ENCODE measurements at regions not wholly inside any gene's neighbourhood (a gene's known extent, or its start where the extent isn't known, plus 50 kb on each side); places are given as distances from the start of the nearest gene placed in this dataset.

DNA sequence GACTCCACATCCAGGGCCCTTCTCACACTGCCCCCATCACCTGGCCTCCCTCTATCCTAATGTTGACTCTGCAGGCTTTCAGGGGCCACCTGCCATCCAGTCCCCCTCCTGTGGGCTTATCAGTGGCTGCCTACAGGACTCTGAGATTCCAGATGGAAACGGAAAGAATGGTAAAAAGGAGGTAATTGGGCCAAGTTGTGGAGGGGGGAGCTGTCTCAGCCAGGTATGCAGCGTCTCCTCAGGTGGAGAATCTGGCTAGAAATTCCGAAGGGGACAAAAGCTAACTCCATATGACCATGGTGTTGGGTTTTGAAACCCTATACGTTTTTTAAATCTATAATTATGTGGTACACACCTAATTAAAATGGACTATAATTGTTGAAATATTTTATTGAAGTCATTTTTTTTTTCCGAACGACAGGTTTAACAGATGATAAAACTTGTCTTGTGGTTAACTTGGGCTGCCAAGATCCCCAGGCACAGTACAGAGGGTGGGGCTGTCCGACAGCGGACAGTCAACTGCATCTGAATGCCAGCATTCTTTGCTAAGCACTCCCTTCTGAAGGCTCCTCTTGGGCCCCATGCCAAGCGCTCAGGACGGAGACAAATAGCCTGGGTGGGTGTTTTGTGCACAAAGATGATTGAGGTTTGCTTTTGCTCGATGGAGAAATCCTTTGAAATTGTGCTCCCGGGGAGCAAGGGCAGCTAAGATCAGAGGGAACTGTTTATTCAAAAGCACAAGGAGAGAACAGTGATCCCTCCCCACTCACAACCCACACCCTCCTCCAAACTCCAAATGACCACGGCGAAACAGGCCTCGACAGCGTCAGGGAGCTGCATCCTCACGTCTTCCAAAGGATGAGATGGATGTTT lies 365.6 kb downstream of the BCL11B start (continued):
- TF ChIP-seq, protein P1, sequence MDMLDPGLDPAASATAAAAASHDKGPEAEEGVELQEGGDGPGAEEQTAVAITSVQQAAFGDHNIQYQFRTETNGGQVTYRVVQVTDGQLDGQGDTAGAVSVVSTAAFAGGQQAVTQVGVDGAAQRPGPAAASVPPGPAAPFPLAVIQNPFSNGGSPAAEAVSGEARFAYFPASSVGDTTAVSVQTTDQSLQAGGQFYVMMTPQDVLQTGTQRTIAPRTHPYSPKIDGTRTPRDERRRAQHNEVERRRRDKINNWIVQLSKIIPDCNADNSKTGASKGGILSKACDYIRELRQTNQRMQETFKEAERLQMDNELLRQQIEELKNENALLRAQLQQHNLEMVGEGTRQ (IDR thresholded peaks at IDR 0.05; ENCODE audit: borderline replicate concordance, low read depth, low read length): no peak
- TF ChIP-seq MEF2A (IDR thresholded peaks at IDR 0.05; ENCODE audit: borderline replicate concordance, low read depth) (no peak), FOXJ3 (CRISPR knock-in tag; IDR thresholded peaks at IDR 0.05) (no peak), EP300 (IDR thresholded peaks at IDR 0.05; ENCODE audit: borderline replicate concordance in 1 of 2, low read depth in 1 of 2, low read length in 1 of 2) (no peak), SIN3A (IDR thresholded peaks at IDR 0.05; ENCODE audit: borderline replicate concordance, low read depth, low read length) (no peak)

DNA sequence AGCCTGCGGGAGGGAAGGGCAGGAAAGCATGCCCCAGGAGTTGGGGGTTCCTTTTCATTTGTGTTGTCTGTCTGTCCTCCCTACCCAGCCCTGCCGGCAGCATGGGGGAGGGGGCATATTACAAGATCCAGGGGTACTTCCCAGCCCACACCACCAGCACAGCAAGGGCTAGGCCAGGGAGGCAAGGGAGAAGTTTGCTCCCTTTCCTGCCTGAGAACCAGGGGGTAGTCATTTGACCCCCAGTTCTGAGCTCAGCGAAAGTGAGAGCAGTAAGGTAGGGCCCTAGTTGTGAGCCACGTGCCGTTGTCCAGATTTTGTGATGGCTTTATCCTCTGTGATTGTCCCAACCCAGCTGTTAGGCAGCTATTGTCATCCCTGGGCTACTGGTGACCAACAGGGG lies 364.7 kb downstream of the BCL11B start:
- ChIA-PET POLR2A (no interaction called here), CTCF (no interaction called here)
- WGBS (ENCODE audit: low lambda C conversion rate): 10% methylated on average over 1 of the region's 5 CpGs
- peaks cover 7% of the 10 kb centered on the region for H3F3A ChIP-seq (replicated peaks; ENCODE audit: insufficient read depth)
- H3K27me3 ChIP-seq (ENCODE audit: insufficient read depth): peaks cover 57% of the 10 kb centered on the region
- H2AFZ ChIP-seq (ENCODE audit: low read depth): no peak overlapping the region
- no peaks in the 10 kb centered on the region for H3K36me3 ChIP-seq (replicated peaks in 1 of 2; ENCODE audit: control insufficient read depth in 1 of 2, insufficient read depth in 2 of 2, low read length in 1 of 2)
- DNase-seq: no peak
- no peaks in the 10 kb centered on the region for H3K9me3 ChIP-seq
- peaks cover 7% of the 10 kb centered on the region; the same call in 1 of the 2 replicates for H4K20me1 ChIP-seq (ENCODE audit: insufficient read depth)
- H3K79me2 ChIP-seq (ENCODE audit: insufficient read depth): no peaks in the 10 kb centered on the region
- no peak overlapping the region for H3K9ac ChIP-seq
- H3K4me1 ChIP-seq (ENCODE audit: control insufficient read depth in 1 of 2, insufficient read depth in 2 of 2, low read depth in 1 of 2, low read length in 1 of 2): no peaks in the 10 kb centered on the region; a peak in 1 of 4 replicates
- H3K4me2 ChIP-seq: no peak overlapping the region
- TF ChIP-seq, protein P2, sequence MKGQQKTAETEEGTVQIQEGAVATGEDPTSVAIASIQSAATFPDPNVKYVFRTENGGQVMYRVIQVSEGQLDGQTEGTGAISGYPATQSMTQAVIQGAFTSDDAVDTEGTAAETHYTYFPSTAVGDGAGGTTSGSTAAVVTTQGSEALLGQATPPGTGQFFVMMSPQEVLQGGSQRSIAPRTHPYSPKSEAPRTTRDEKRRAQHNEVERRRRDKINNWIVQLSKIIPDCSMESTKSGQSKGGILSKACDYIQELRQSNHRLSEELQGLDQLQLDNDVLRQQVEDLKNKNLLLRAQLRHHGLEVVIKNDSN (IDR thresholded peaks at IDR 0.05; ENCODE audit: borderline replicate concordance, low read depth): no peak
- TF ChIP-seq SIN3A (IDR thresholded peaks at IDR 0.05; ENCODE audit: borderline replicate concordance, low read depth, low read length) (no peak), GABPA (IDR thresholded peaks at IDR 0.05; ENCODE audit: low read depth) (no peak), SMC3 (IDR thresholded peaks at IDR 0.05; ENCODE audit: low read depth, low read length) (no peak), ELF1 (IDR thresholded peaks at IDR 0.05) (no peak), FOXM1 (IDR thresholded peaks at IDR 0.05; ENCODE audit: low read depth) (no peak), RCOR1 (IDR thresholded peaks at IDR 0.05; ENCODE audit: low read length) (no peak), POLR2AphosphoS5 (IDR thresholded peaks at IDR 0.05; ENCODE audit: low read depth, low read length) (no peak), TAF1 (IDR thresholded peaks at IDR 0.05; ENCODE audit: borderline replicate concordance, low read depth, low read length) (no peak), MXI1 (IDR thresholded peaks at IDR 0.05; ENCODE audit: low read depth, low read length) (no peak), FOXJ3 (CRISPR knock-in tag; IDR thresholded peaks at IDR 0.05) (no peak)
- TF ChIP-seq, protein P3, sequence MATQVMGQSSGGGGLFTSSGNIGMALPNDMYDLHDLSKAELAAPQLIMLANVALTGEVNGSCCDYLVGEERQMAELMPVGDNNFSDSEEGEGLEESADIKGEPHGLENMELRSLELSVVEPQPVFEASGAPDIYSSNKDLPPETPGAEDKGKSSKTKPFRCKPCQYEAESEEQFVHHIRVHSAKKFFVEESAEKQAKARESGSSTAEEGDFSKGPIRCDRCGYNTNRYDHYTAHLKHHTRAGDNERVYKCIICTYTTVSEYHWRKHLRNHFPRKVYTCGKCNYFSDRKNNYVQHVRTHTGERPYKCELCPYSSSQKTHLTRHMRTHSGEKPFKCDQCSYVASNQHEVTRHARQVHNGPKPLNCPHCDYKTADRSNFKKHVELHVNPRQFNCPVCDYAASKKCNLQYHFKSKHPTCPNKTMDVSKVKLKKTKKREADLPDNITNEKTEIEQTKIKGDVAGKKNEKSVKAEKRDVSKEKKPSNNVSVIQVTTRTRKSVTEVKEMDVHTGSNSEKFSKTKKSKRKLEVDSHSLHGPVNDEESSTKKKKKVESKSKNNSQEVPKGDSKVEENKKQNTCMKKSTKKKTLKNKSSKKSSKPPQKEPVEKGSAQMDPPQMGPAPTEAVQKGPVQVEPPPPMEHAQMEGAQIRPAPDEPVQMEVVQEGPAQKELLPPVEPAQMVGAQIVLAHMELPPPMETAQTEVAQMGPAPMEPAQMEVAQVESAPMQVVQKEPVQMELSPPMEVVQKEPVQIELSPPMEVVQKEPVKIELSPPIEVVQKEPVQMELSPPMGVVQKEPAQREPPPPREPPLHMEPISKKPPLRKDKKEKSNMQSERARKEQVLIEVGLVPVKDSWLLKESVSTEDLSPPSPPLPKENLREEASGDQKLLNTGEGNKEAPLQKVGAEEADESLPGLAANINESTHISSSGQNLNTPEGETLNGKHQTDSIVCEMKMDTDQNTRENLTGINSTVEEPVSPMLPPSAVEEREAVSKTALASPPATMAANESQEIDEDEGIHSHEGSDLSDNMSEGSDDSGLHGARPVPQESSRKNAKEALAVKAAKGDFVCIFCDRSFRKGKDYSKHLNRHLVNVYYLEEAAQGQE (IDR thresholded peaks at IDR 0.05; ENCODE audit: low read depth, low read length): no peak
- no peak overlapping the region for H3K27ac ChIP-seq (ENCODE audit: low read depth in 2 of 2, low read length in 1 of 2)
- no peak overlapping the region for H3K4me3 ChIP-seq (ENCODE audit: low read depth in 2 of 2, low read length in 1 of 2)
- no peaks in the 10 kb centered on the region for H3K9me2 ChIP-seq

All from SK-N-SH (cell line).